Endothelial cell (in vitro differentiated cells): ENCODE measurements at regions not wholly inside any gene's neighbourhood (a gene's known extent, or its start where the extent isn't known, plus 50 kb on each side); places are given as distances from the start of the nearest gene placed in this dataset.
A peak's percentile ranks its signal among the peaks of the same experiment; 100 is the strongest.

ENCODE experiments used
- DNase-seq: peaks from one replicate; pipeline ENCODE4 v3.0.0; 2021; ENCODE audit warnings: low spot score
- H3K27ac Mint-ChIP-seq: one replicate; pipeline ENCODE4 v1.8.0; 2021; ENCODE audit warnings: mixed read lengths, inconsistent platforms; ENCODE audit not compliant: unreplicated experiment
- H3K27me3 Mint-ChIP-seq: one replicate; pipeline ENCODE4 v1.8.0; 2021; ENCODE audit warnings: mild to moderate bottlenecking, moderate library complexity, mixed read lengths, inconsistent platforms; ENCODE audit not compliant: unreplicated experiment
- H3K36me3 Mint-ChIP-seq: one replicate; pipeline ENCODE4 v1.8.0; 2021; ENCODE audit warnings: mild to moderate bottlenecking, low read depth, mixed read lengths, inconsistent platforms; ENCODE audit not compliant: unreplicated experiment
- H3K4me1 Mint-ChIP-seq: one replicate; pipeline ENCODE4 v1.8.0; 2021; ENCODE audit warnings: mild to moderate bottlenecking, mixed read lengths, inconsistent platforms; ENCODE audit not compliant: unreplicated experiment
- H3K4me3 Mint-ChIP-seq: one replicate; pipeline ENCODE4 v1.8.0; 2021; ENCODE audit warnings: mild to moderate bottlenecking, mixed read lengths, inconsistent platforms; ENCODE audit not compliant: unreplicated experiment
- H3K9me3 Mint-ChIP-seq: one replicate; pipeline ENCODE4 v1.8.0; 2021; ENCODE audit warnings: mixed read lengths, inconsistent platforms; ENCODE audit not compliant: unreplicated experiment
- TF ChIP-seq, protein P1 (sequence below): fragments of 200-600 bp; sonication (generic); IDR thresholded peaks from one replicate; pipeline ENCODE4 v1.5.0; 2021; ENCODE audit warnings: antibody characterized with exemption; ENCODE audit not compliant: unreplicated experiment

- peaks cover 7% of the 10 kb centered on the region for H3K27me3 Mint-ChIP-seq
- peak overlapping the region; percentile 89 for H3K27ac Mint-ChIP-seq
- H3K4me1 Mint-ChIP-seq = peaks cover 65% of the 10 kb centered on the region
- TF ChIP-seq, protein P1, sequence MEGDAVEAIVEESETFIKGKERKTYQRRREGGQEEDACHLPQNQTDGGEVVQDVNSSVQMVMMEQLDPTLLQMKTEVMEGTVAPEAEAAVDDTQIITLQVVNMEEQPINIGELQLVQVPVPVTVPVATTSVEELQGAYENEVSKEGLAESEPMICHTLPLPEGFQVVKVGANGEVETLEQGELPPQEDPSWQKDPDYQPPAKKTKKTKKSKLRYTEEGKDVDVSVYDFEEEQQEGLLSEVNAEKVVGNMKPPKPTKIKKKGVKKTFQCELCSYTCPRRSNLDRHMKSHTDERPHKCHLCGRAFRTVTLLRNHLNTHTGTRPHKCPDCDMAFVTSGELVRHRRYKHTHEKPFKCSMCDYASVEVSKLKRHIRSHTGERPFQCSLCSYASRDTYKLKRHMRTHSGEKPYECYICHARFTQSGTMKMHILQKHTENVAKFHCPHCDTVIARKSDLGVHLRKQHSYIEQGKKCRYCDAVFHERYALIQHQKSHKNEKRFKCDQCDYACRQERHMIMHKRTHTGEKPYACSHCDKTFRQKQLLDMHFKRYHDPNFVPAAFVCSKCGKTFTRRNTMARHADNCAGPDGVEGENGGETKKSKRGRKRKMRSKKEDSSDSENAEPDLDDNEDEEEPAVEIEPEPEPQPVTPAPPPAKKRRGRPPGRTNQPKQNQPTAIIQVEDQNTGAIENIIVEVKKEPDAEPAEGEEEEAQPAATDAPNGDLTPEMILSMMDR = no peak
- no peak for DNase-seq
- H3K9me3 Mint-ChIP-seq = peaks cover 8% of the 10 kb centered on the region
- H3K36me3 Mint-ChIP-seq = peaks cover 19% of the 10 kb centered on the region
- H3K4me3 Mint-ChIP-seq = no peak overlapping the region
Observed at GRCh38 chr11:13104619-13105236, 95.6 kb downstream of the RASSF10 start.

DNA sequence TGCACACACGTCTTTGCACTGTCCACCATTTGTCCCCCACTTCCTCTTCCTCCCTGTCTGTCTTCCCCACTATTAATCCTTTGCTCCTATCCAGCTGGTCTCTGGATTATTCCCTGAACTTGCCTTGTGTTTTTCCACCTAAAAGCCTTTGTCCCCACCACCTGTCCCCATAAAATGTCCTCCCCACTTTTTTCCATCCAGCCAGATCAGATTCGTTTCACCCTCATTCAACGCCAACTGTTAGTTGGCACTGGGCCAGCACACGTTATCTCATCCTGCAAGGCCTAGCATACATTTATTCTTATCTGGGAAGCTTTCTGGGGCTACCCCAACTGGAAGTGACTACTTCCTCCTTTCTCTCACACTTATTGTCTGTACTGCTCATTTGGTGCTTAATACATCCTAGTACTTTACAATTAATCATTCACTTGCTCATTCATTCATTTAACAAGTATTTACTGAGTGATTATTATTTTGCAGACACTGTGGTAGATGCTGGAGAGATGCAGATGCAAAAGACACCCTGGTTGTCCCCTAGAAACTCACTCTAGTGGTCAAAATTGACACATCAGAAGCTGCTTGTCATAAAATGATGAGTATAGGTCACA, 96.2 kb downstream of the RASSF10 start:
- Mint-ChIP-seq H3K4me1 (peaks cover 65% of the 10 kb centered on the region), H3K27me3 (peaks cover 7% of the 10 kb centered on the region), H3K27ac (peak overlapping the region; percentile 89), H3K36me3 (peaks cover 19% of the 10 kb centered on the region), H3K4me3 (peak overlapping the region; percentile 21), H3K9me3 (peaks cover 8% of the 10 kb centered on the region)
- TF ChIP-seq, protein P1 = no peak
- peak; percentile 69 for DNase-seq

DNA sequence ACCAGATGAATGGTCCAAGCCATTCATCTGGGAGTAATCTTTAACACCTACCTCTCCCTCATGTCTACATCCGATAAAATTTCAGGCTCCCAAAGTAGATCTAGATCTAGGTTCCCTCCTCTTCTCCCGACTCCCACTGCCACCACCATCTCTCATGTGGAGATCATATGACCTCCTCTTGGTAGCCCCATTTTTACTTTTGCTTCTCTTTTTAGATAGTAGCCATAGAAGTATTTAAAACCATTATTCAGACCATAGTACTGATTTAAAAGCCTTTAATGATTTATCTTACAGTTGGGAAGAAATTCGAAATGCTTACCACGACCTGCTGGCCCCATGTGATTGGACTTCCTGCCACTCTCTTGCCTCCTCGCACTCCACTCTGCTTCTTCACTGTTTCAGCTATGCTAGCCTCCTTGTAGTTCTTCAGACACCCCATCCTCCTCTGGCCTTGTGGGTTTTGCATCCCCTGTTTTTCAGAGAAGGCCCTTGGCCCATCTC, 98.5 kb downstream of the RASSF10 start:
- no peak for DNase-seq
- Mint-ChIP-seq H3K36me3 (peaks cover 19% of the 10 kb centered on the region), H3K4me1 (peaks cover 69% of the 10 kb centered on the region), H3K4me3 (no peak overlapping the region), H3K27ac (no peak overlapping the region), H3K9me3 (peaks cover 8% of the 10 kb centered on the region), H3K27me3 (peaks cover 8% of the 10 kb centered on the region)
- TF ChIP-seq, protein P1 = no peak

DNA sequence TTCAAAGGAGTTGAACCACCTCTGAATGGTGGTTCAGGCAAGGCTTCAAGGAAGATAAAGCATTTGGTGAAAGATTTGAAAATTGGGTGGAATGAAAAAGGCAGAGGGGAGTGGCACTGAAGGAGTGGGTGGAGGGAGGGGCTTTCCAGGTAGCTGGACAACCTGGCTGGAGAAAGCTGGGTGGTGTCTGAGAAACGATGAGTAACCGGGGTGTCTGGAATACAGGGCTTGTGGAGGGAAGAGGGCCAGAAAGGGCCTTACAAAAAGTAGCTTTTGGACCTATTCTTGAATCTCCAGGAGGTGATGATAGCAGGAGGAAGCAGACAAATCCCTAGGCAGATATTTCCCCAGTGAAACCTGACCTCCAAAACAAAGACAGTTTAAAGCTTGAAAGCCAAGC, 99.3 kb downstream of the RASSF10 start:
- peaks cover 8% of the 10 kb centered on the region for H3K9me3 Mint-ChIP-seq
- no peak overlapping the region for H3K27ac Mint-ChIP-seq
- DNase-seq = no peak
- no peak overlapping the region for H3K4me3 Mint-ChIP-seq
- peaks cover 8% of the 10 kb centered on the region for H3K27me3 Mint-ChIP-seq
- TF ChIP-seq, protein P1 = no peak
- peaks cover 19% of the 10 kb centered on the region for H3K36me3 Mint-ChIP-seq
- peaks cover 63% of the 10 kb centered on the region for H3K4me1 Mint-ChIP-seq

- no peak for DNase-seq
- Mint-ChIP-seq H3K4me3 (no peak overlapping the region), H3K9me3 (peaks cover 8% of the 10 kb centered on the region), H3K27ac (no peak overlapping the region), H3K36me3 (peaks cover 19% of the 10 kb centered on the region), H3K27me3 (peaks cover 8% of the 10 kb centered on the region), H3K4me1 (peaks cover 56% of the 10 kb centered on the region)
- TF ChIP-seq, protein P1 = no peak
Observed at GRCh38 chr11:13109616-13110015, 100.5 kb downstream of the RASSF10 start.
